ENCODE measurements at regions not wholly inside any gene's neighbourhood (a gene's known extent, or its start where the extent isn't known, plus 50 kb on each side); places are given as distances from the start of the nearest gene placed in this dataset.
"Not testable (repeated sequence)": the region's sequence is repeated elsewhere in the genome, so short reads cannot be mapped to it uniquely, and the experiment has no call there.

DNA sequence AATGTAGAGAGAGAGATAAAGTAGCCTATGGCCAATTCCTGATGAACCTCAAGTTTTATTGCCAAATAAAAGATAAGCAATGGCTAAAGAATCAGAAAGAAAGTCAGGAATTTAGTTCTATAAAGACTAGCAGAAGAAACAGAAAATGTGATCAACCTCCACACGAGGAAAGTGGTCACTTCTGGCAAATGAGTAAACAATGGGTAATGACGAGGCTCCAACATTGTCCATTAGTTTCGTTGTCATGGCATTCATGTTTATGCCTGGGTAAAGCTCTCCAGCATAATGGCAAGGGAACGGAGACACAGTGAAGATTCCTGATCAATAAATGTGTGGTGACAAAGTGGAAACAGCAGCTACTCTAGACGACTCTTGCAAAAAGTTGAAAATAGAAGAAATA, 341.8 kb upstream of the CTNND2 start:
- DNase-seq (ENCODE audit: low spot score), result no peak

DNA sequence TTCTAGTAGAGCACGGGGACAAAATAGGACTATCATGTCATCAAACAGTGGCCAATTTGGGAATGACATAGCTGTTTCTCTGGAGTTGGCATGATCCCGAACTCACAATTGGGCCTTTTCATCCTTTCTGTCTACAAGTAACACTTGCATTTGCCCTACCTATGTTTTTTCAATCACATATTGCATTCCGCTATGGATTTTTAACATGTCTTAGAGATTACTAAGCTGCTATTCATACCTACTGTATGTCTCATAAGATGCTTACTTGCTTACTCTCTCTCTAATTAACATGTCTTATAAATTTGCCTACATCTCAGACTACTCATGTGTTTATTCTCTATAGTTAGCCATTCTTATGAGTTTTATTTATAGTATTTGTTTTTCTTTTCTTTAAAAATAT, 341.2 kb upstream of the CTNND2 start:
- no peak for DNase-seq (ENCODE audit: low spot score)

DNA sequence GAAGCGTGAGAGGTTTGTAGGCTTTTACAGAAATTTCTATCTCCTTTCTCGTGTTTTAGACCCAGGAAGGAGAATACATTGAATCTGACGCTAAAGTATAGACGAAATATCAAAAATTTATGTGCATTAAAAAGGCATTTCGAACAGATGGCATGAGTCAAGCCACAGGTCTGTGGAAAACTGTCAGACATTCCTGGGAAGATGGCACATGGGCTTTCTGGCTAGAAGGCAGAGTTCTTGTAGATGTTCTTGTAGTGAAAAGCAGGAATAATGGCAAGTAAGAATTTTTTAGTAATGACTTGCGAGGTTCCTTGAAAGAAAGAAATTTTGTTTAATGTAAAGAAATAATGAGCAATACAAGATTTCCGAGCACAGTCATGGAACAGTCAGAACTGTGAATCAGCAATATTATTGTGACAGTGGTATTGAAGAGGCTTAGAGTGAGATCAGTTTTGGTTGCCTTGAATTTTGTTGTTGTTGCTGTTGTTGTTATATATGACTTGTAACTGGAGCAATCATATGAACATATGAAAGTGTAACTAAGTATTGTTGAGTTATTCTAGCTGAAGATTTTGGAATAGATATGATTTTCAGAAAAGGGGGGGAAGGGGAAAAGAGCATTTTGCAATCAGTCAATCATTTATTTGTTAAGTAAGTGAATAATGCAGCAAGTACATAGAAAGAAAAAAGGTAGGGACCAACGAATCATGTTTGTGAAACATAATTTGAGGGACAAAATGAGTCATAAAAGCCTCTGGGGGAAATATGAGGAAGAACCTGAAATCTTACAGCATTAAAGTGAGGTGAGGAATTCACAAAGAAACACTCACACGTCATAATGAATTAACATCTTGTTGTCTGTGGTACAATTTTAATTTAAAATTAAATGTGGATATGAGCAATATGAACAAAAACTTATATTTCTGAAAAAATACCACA, 339.0 kb upstream of the CTNND2 start:
- DNase-seq (ENCODE audit: low spot score), result no peak

DNA sequence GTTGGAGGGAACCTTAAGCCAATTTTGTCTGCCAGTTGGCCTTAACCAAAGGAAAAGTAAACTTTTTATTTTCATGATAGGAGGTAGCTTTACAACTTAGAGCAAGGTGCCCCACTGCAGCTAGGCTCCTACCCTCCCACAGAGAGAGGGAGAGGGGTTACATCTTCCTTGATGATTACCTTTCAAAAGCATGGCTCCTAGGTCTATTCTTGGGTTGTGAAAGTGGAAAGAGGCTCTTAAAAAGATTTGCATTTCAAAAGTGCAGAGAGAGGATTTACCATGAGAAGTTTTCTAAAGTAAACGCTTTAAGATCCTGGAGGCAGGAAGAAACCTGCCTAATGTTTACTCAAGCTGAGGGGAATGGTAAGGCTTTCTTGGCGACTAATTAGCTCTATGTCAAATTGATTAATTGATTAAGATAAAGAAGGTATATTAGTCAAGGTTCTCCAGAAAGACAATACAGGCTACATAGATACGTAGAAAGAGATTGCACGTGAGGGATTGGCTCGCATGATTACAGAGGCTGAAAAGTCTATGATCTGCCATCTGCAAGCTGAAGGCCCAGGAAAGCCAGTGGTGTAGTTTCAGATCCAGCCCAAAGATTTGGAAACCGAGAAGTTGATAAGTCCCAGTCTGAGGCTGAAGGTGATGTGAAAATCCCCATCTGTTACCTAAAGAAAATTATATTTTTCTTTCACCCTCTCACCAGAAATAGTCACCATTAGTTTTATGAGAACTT, 333.8 kb upstream of the CTNND2 start:
- no peak for DNase-seq (ENCODE audit: low spot score)

DNA sequence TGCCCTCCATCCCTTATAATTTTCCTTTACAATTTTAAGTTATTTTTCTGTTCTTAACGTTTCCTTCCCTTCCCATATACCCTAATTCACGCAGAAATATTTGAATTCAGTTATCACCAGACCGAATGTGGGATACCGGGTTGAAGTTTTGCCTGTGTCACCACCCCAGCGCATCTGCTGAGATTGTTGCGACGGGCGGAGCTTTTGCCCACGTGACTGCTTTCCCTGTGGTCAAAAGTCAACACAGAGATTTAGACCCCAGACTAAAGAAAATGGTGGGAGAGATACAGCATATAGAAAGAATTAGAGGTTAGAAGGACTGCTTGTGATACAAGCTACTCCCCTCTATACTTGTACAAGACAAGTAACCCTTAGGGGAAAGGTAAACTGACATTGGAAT, 326.4 kb upstream of the CTNND2 start:
- DNase-seq (ENCODE audit: low spot score), result no peak

- DNase-seq (ENCODE audit: low spot score), result no peak
Observed at GRCh38 chr5:12217039-12217438, 312.8 kb upstream of the CTNND2 start.

DNA sequence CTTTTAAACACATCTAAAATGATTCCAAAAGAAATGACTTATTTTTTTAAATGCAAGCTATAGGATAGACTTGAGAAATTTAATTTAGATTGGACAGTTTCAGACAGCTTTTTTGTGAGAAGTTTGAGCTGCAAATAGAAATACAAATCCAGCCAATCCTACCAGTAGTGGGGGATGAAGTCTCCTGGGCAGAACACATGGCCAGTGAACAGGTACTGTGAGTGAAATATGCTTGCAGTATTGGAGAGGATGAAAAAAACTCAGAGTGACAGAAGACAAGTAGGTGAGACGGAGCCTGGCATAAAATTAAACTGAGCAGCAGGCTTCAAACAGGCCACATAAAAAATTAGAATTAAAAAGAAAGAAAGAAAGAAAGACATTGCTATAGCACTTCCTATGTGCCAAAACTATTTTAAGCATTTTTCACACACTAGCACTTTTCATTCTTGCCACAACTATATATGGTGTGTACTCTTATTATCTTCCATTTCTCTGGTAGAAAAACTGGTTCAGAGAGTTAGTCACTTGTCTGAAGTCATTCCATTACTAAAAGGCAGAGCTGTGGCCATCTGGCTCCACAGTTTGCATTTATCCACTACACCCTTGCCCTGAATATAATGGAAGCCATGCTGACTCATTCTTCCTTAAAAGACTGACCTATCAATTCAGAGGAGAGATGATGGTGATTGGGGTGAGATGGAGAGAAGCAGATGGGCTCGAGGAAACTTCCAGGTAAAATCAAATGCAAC, 310.2 kb upstream of the CTNND2 start:
- DNase-seq (ENCODE audit: low spot score), result no peak

DNA sequence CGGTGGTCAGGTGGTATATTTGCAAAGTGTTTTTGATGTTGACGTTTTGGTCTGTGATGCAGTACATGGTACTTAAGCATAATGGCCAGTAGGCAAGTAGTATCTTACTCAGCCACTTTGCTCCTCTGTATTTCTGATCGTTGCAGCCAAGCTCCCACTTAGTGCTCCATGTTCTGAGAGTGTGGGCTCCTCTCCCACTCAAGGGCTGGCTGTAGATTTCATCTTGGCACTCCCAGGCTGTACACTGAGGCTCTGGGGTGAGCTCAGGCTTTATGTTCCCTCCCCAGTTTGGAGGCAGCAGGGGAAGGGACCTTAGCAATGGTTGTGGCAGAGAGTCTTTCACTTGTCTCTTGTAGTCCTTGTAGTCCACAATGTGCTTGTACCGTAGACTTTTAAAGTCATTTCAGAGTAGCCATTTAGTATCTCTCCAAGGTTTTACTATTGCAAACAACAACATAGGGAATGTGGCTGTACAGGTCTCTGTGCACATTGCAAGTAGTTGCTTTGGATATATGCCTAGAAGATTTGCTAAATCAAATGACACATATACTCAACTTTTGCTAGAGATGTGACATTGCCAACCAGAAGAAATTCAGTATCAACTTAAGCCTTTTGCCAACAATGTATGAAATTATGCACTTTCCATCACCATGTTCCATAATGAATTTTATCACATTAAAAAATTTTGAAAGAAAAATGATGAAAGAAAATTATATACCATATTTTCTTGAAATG, 304.3 kb upstream of the CTNND2 start:
- no peak for DNase-seq (ENCODE audit: low spot score)

DNA sequence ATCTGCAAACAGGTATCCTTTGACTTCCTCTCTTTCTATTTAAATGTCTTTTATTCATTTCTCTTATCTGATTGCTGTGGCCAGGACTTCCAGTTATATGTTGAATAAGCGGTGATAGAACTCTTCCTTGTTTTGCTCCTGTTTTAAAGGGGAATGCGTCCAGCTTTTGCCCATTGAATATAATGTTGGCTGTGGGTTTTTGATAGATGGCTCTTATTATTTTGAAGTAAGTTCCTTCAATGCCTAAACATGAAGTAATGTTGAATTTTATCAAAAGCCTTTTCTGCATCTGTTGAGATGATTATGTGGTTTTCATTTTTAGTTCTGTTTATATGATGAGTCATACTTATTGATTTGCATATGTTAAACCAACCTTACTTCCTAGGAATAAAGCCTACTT, 300.5 kb upstream of the CTNND2 start:
- no peak for DNase-seq (ENCODE audit: low spot score)

DNA sequence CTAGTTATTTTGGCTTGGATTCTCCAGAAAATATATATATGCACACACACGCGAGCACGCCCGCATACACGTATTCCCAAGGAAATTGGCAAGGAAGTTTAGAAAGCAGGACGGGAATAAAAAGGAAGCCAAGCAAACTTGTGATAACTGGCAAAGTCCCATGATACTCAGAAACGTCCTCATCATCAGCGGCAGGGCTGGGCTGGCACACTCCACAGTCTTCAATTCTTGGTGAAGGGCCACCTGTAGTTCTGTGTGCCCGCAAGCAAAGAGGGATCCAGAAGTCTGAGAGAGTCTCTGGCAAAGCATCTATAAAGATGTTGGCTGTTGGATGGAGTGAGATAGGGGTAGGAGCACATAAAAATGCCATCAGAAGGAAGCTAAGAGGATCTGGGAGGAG, 289.3 kb upstream of the CTNND2 start:
- DNase-seq (ENCODE audit: low spot score), result no peak

DNA sequence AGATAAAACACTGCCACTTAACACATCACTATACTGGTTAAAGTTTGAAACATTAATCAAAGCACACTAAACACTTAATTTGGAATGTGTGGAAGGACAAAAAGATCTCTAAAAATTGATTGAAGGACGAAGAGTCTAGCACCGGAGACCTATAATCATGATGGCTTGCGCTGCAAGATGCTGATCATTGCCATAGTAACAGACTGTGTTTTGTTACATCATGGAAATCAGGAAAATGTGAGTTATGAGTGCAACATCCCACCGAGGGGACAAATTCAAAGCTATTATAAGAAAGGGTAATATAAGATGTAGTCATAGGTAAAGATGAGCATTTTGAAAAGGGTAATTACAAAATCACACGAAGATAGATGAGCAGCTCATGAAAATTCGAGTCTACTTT, 278.8 kb upstream of the CTNND2 start:
- no peak for DNase-seq (ENCODE audit: low spot score)

GRCh38 chr5:12177851-12178250, 273.6 kb upstream of the CTNND2 start:
- no peak for DNase-seq (ENCODE audit: low spot score)

GRCh38 chr5:12177225-12177624, 273.0 kb upstream of the CTNND2 start:
- DNase-seq (ENCODE audit: low spot score), result no peak

DNA sequence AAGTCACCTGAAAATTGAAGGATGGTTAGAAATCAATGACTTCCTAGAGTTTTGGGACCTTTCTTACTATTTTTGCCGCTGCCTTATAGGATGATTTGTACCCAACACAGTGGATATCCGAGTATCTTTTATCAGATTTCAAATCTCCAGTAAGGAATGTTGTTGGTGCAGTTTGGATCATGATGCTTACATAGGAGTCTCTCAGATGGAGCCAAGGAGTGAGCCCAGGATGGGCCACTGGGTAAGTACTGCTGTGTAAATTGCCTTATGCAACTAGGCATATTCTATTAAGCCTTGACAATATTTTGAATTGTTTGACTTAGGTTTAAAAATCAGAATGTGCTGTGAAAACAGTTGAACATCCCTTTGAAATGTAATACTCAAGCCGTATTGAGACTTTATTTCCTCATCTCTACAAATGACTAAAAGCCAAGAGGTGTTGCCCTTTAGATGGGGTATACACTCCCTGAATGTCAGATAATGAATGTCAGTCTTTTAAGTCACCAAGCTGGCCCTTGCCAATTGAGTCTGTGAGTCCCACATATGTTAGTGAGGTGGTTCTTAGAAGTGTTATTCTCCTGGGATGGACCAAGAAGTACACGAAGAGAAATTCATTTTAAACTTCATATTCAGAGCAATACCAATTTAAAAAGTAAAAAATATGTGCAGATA, 271.8 kb upstream of the CTNND2 start:
- DNase-seq (ENCODE audit: low spot score), result no peak

- DNase-seq (ENCODE audit: low spot score), result no peak
Observed at GRCh38 chr5:12174734-12175133, 270.5 kb upstream of the CTNND2 start.

DNA sequence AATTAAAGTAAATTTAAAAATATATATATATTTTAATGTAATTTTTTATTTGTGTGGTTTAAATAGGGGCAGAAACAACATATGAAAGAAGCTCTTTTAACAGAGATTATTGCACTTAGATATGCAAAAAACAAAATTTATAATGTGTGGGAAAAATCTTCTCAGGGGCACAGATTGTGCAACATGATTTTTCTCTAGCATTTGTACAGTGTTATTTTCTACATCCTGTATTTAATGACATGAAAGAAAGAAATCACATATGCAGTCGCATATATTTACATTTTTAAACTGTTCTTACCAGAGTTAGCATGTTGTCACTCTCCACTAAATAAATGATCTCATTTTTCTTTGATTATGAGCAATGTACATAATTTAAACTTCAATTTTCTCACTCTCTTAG, 265.3 kb upstream of the CTNND2 start:
- DNase-seq (ENCODE audit: low spot score), result no peak

- DNase-seq (ENCODE audit: low spot score), result no peak
Observed at GRCh38 chr5:12162863-12163262, 258.6 kb upstream of the CTNND2 start.

GRCh38 chr5:12147513-12147912, 243.3 kb upstream of the CTNND2 start:
- no peak for DNase-seq (ENCODE audit: low spot score)

- no peak for DNase-seq (ENCODE audit: low spot score)
Observed at GRCh38 chr5:12141496-12141895, 237.2 kb upstream of the CTNND2 start.

DNA sequence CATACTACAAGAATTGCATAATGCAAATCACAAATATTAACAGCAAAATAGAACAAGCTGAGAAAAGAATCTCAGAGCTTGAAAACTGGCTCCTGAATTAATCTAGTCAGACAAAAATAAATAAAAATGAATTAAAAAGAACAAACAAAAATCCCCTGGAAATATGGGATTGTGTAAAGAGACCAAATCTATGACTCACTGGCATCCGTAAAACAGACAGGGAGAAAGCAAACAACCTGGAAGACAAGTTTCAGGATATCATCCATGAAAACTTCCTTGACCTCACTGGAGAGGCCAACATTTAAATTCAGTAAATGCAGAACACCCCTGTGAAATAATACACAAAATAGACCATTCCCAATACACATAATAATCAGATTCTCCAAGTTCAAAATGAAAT, 229.3 kb upstream of the CTNND2 start:
- DNase-seq (ENCODE audit: low spot score), result no peak

DNA sequence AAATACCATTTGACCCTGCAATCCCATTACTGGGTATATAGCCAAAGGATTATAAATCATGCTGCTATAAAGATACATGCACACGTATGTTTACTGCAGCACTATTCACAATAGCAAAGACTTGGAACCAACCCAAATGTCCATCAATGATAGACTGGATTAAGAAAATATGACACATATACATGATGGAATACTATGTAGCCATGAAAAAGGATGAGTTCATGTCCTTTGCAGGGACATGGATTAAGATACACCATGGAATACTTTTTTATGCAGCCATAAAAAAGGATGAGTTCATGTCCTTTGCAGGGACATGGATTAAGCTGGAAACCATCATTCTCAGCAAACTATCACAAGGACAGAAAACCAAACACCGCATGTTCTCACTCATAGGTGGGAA, 226.8 kb upstream of the CTNND2 start:
- not testable (repeated sequence) for DNase-seq (ENCODE audit: low spot score)
